GM18907 (cell line): ENCODE measurements at regions not wholly inside any gene's neighbourhood (a gene's known extent, or its start where the extent isn't known, plus 50 kb on each side); places are given as distances from the start of the nearest gene placed in this dataset.
"Not testable (repeated sequence)": the region's sequence is repeated elsewhere in the genome, so short reads cannot be mapped to it uniquely, and the experiment has no call there.

ENCODE experiments used
- ATAC-seq: cut with Tn5 transposase; IDR thresholded peaks from one replicate; pipeline ENCODE4 v1.9.1; 2021; ENCODE audit warnings: mild to moderate bottlenecking, moderate library complexity; ENCODE audit not compliant: unreplicated experiment

DNA sequence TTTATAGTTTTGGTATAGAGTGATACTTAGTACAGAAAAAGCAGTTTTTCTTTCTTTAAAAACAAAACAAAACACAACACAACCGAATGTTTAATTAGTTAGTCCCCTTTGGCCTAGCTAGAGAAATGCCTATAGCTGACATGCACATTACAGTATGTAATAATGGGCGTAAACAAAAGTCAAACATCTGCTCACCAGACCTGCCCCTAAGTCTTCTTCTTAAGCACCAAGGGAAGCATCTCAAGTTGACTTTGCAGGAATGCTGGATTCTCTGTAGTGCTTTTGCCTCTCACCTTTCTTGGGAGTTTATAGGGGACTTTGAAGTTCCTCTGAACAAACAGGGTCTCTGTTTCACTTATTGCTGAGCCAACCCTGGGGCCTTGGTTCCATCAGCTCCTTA is 143.7 kb downstream of the TM2D1 start:
- no peak for ATAC-seq

DNA sequence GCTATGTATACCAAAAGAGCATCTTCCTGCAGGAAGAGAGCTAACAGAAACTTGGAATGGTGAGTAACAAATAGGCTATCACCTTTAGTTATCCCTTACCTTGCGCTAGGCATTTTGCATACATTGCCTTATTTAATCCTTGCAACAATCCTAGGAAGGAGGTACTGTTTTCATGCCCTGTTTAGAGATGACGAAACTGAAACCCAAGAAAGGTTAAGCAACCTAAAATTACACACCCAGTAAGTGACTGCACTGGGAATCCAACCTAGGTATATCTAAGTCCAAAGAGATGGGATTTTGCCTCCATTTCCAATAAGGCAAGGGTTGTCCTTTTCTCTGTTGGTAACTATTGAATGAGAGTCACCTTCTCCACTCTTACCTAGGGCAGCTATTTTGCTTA is 144.5 kb downstream of the TM2D1 start:
- ATAC-seq = no peak

DNA sequence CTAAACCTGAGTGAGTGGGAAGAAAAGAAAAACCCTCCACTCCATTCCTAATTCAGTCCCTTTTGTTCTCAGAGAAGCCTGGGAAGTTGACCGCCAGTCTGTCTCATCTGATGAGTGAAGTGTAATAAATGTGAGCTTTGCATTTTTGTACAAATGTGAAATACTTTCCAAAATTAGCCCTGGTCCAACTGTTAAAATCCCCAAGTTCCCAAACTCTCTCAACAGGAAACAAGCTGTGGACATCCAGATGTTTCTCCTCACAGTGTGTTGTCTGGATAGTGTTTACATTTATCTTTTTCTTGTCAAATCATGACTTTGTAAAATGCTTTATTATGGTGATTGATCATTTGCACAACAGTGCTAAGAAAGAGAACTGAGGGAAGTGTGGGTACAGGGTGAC is 145.1 kb downstream of the TM2D1 start:
- no peak for ATAC-seq

DNA sequence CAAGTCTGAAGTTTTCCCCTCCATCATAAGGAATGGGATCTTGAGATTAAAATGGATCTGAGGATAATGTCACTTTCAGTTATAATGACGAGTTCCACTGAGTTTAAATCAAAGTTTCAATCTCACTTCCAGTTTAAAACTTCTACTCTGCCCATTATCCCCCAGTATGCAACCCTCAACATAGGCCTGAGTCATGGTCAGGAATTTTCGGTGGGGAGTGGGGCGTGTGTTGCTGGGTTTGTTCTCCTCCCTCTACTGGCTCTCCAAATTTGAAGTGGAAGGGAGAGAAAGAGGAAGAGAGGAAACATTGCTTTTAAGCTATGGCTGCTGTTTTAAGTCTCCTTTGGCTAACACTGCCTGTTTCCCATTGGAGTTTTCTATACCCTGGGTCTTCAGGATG is 152.9 kb downstream of the TM2D1 start:
- no peak for ATAC-seq

DNA sequence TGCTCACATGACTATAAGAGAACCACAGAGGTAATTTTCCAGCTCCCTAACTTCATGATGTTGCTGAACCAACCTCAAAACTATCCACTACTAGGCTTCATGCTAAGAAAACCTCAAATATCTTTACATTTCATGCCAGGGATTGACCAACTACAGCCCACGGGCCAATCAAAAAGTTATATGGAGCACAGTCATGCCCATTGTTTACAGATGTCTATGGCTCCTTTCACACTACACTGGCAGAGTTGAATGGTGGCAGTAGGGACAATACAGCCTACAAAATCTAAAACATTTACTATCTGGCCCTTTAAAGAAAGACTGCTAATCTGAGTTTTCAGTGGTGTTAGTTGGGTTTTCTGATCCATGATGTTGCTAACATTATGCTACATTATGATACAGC is 154.8 kb downstream of the TM2D1 start:
- ATAC-seq = no peak

DNA sequence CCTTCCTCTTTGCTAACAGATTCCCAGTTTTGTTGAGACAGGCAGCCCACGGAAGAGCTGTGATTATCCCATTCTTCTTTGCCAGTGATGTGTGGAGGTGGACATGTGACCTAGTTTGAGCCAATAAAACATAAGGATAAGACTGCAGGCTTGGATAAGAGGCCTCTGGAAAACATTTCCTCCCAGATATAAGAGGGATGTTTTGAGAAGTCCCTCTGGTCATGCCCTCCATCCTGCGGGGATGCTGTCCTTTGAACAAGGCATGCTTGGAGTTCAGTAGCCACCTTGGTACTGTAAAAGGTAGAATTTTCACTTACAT is 155.7 kb downstream of the TM2D1 start:
- ATAC-seq = no peak

DNA sequence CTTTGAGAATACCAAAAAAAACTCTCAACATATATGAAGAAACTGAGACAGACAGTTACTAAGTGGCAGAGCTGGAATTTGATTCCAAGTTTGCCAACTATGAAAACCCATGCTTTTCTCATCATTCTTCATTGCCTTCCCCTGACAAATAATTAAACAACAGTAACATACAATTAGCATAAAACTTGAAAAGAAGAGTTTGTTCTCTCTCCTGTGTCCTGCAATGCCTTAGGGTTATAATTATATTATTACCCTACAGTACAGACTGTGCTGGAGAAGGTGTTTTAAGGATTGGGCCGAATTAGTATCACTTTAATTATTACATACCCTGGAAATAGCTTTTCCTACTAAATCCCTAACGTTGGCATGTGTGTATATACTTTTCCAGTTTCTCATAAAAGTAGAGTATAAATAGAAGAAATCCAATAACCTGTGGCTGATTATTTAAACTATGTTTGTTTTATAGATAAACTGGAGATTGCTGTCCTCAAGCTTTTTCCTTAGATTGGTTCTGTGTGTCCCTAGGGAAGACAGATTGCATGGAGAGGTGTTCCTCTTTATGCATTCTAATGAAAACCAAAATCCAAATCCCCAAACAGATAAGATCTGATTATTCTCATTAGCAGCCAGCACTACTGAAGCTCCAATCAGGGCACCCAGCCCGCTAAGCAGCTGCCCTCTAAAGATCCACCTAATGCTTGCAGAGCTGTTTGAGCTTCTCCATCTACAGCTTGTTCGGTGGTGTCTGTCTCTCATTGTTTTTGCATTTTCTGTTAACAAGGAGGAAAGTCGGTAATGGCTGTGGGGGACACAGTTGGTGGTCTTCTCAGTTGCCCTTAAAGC is 156.3 kb downstream of the TM2D1 start:
- no peak for ATAC-seq

DNA sequence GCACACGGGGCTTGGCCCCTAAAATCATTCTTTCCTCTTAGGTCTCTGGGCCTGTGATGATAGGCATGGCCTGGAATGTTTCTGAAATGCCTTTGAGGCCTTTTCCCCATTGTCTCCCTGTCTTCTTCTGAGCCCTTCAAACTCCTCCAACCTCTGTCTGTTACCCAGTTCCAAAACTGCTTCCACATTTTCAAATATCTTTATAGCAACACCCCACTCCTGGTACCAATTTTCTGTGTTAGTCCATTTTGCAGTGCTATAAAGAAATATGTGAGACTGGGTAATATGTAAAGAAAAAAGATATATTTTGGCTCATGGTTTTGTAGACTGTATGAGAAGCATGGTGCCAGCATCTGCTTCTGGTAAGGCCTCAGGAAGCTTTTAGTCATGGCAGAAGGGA is 158.8 kb downstream of the TM2D1 start:
- ATAC-seq = no peak

DNA sequence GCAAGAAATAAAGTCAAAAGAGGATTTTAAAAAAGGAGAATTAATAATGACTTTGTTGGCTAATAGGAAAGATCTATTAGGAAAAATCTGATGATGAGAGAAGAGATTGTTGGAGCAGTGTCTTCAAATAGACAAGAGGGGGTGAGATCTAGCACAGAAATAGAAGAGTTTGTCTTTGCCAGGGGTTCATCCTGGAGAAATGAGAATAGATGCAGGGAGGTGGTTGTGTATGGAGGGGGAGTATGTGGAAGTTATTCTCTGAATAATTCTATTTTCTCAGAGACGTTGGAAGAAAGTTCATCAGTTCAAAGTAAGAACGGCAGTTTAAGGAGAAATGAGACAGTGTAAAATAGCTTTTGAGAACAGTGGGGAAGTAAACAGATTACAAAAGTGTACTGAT is 161.3 kb downstream of the TM2D1 start:
- no peak for ATAC-seq

DNA sequence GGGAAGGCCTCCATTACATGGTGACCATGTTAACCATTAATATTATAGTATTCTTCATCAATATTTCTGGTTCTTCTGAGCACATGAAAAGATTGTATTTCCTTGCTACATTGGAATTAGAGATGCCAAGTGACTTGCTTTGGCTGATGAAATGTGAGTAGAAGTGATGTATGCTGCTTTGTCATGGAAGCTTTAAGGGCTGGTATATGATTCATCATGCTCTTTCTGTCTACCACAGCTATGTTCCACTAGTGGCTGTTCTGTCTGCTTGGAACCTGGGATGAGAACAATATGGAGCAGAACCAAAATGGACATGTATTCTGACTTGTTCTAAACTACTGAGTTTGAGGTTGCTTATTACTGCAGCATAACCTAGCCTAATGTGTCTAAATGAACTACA is 163.3 kb downstream of the TM2D1 start:
- ATAC-seq = no peak

DNA sequence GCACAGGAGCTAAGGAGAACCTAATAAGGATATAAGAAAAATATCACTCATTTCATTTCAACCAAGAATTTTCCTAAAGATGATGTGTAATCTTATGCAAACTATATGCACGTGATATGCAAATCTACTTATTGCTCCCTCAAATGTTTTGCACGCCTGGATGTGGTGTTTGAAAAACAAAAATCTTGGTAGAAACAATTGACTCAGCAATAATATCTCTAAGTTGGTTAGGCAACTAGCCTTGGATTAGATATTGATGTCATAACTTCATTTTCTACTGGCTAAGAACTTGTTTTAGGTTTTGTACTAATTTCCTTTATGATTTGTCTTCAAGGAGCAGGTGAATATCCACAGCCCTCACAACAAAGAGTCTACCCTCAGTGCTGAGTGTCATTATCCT is 164.6 kb downstream of the TM2D1 start:
- no peak for ATAC-seq

DNA sequence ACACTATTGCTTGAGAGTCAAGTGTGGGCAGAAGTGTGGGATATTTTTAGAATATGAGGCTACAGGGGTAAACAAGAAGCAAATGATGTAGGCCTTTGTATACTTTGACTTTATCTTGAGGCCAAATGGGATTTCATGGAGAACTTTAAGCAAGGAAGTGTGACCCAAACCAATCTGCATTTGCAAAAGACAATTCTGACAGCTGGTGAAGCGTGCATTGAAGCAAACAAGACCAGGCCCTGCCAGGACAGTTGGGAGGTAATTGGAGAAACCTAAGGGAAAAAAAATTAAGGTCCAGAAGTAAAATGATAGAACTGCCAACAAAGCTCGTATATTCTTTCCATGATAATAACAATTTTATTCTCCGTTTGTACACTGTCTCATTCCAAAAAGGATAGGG is 168.3 kb downstream of the TM2D1 start:
- no peak for ATAC-seq

DNA sequence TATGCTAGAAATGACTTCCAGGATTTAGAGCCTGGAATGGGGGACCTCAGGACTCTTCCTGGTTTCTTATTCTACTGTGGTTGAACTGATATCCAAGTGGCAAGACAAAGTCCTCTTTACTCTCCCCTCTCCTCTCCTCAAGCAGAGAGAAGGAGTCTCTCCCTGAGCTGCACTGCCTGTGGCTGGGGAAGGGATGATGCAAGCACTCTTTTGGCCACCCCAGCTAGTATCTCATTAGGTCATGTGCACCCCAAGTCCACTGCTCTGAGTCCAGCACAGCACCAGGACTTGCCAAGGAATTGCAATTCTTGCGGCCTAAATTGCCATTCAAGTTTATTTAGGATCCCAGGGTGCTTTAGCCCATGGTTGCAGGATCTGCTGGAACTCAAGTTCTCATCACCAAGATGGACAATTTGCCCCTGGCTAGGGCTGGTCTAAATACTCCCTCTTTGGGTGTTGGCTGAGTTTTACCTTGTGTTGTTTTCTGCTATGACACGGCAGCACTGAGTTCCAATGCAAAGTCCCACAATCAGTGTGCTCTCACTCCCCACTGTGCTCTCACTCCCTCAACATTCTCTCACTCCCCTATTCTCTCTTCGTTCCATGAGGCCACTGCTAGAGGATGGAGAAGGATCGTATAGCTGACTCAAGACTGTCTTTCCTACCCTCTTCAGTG is 172.2 kb downstream of the TM2D1 start:
- no peak for ATAC-seq

DNA sequence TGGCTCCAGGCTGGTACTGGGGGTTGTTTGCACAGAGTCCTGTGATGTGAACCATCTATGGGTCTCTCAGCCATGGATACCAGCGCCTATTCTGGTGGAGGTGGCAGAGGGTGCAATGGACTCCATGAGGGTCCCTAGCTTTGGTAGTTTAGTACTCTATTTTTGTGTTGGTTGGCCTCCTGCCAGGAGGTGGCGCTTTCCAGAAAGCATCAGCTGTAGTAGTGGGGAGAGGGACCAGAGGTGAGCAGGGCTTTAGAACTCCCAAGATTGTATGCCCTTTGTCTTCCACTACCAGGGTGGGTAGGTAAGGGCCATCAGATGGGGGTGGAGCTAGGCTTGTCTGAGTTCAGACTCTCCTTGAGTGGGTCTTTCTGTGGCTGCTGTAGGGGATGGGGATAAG is 177.6 kb downstream of the TM2D1 start:
- not testable (repeated sequence) for ATAC-seq

DNA sequence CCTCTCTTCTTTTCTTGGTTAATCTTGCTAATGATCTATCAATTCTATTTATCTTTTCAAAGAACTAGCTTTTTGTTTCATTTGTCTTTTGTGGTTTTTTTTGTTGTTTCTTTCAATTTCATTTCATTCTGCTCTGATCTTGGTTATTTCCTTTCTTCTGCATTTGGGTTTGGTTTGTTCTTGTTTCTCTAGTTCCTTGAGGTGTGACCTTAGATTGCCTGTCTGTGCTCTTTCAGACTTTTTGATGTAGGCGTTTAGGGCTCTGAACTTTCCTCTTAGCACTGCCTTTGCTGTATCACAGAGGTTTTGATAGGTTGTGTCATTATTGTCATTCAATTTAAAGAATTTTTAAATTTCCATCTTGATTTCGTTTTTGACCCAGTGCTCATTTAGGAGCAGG is 180.1 kb downstream of the TM2D1 start:
- ATAC-seq = not testable (repeated sequence)

DNA sequence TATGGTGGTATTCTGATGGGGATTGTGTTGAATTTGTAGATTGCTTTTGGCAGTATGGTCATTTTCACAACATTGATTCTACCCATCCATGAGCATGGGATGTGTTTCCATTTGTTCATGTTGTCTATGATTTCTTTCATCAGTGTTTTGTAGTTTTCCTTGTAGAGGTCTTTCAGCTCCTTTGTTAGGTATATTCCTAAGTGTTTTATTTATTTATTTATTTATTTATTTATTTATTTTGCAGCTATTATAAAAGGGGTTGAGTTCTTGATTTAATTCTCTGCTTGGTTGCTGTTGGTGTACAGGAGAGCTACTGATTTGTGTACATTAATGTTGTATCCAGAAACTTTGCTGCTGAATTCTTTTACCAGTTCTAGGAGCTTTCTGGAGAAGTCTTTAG is 181.4 kb downstream of the TM2D1 start:
- not testable (repeated sequence) for ATAC-seq

DNA sequence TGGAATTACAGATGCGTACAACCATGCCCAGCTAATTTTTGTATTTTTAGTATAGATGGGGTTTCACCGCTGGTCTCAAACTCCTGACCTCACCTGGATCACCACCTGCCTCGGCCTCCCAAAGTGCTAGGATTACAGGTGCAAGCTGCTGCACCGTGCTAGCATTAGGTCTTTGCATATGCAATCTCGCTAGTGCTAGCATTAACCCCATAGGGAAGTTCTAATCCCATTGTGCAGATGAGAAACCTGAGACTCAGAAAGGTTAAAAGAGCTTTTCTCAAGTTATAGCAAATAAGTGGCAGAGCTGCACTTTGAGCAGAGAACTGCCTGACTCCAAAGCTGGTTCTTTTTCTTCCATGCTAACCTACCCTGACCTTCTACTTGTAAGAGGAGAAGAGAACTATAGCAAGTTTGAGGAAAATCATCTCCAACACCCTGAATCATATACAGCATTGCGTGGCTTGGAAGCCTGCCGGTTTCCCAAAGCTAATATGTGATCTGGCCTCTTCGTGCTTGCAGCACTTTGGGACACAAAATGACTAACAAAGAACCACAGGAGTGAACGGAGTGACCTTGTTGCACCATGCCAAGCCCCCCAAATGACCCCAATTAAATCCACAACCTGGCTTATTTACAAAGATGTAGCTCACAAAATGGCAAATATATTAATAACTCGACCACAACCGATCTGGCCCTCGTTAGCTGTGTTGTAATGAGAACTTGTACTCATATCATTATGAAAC is 185.1 kb downstream of the TM2D1 start:
- ATAC-seq = no peak

DNA sequence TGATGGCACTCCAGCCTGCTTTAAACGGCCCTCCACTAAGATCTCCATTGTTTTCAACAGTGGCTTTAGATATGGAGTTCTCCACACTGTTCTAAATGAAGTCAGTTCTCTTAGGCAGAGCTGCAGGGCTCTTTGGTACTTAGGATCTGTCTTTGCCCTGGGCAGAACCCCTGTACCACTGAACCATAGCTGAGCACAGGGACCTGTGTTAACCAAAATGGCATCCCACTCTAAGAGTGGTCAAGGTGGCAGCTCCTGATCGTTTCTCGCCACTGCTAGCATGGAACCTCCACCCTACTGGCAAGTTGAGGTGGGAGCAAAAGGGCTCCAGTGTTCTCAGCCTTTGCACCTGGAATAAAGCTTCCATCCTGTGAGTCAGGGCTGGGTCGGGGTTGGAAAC is 186.7 kb downstream of the TM2D1 start:
- ATAC-seq = no peak

DNA sequence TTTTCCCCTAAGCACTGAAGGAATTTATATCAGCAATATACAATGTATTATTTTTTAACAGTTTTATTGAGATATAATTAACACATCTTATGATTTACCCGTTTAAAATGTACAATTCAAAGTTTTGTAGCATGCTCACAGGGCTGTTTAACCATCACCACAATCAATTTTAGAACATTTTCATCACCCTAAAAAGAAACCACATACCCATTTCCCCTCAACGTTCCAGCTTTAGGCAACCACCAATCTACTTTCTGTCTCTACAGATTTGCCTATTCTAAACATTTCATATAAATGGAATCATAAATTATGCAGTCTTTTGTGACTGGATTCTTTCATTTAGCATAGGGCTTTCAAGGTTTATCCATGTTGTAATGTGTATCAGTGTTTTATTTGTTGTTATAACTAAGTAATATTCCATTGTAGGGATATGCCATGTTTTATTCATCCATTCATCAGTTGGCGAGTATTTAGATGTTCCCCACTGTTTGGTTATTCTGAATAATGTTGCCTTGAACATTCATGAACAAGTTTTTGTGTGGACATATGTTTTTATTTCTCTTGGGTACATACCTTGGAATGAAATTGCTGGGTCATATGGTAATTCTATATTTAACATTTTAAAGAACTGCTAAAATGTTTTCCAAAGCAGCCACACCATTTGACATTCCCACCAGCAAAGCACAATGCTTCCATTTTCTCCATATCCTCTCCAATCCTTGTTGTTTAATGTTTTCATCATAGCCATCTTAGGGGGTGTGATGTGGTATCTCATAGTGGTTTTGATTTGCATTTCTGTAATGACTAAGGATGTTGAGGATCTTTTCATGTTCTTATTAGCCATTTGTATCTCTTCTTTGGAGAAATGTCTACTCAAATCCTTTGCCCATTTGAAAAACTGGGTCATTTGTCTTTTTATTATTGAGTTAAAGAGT is 188.5 kb downstream of the TM2D1 start:
- no peak for ATAC-seq

DNA sequence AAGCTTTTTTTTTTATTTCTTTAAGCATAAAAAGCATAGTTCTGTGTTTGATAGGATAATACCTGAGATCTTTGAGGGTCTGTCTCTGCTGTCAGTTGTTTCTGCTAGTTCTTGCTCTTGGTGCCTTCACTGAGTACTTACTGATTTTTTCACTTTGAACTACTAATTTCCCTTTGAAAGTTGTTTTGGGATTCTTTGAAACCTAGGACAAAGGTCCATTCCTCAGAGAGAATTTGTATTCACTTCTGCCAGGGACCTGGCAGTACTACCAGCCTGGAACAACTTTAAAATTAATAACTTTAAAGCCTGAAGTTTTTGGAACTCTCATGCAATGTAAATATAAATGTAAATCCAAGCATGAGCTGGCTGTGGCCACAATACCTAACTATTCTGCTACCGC is 190.1 kb downstream of the TM2D1 start:
- ATAC-seq = no peak

DNA sequence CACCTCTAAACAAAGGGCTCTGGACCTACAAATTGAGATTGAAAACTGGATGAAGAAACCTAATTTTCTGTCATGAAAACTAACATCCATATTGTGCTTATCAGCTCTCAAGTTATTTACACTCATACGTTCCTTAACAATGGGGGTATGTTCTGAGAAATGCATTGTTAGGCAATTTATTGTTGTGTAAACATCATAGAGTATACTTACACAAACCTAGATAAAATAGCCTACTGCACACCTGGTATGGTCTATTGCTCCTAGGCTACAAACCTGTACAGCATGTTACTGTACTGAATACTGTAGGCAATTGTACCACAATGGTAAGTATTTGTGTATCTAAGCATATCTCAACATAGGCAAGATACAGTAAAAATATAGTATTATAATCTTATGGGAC is 191.4 kb downstream of the TM2D1 start:
- ATAC-seq = no peak
